ENCODE measurements at regions not wholly inside any gene's neighbourhood (a gene's known extent, or its start where the extent isn't known, plus 50 kb on each side); places are given as distances from the start of the nearest gene placed in this dataset.

GRCh38 chr2:196439760-196440159, 199.8 kb upstream of the CCDC150 start:
- no peak for DNase-seq (ENCODE audit: low read depth)

- no peak for DNase-seq (ENCODE audit: low read depth)
These were observed 199.1 kb upstream of the CCDC150 start for GRCh38 chr2:196440413-196440812.

- no peak for DNase-seq (ENCODE audit: low read depth)
These were observed 198.0 kb upstream of the CCDC150 start for GRCh38 chr2:196441527-196441926.

GRCh38 chr2:196442211-196442610, 197.3 kb upstream of the CCDC150 start:
- no peak for DNase-seq (ENCODE audit: low read depth)

DNA sequence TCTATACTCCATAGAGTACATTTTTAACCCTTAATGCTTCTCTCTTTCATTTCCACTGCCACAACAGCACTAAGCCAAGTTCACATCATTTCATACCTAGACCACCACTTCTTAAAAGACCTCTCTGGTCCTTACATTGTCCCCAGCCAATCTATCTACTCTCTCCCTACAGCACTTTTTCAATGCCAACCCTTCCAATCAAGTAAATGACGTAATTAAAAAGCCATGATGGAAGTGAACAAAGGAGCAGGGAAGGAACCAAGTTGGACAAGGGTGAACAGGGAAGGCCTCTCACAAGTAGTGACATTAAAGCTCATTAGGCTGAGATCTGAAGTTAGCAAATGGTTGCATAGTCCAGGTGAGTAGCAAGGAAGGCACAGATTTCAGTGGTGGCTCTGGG, 195.1 kb upstream of the CCDC150 start:
- no peak for DNase-seq (ENCODE audit: low read depth)

- DNase-seq (ENCODE audit: low read depth): no peak
These were observed 193.5 kb upstream of the CCDC150 start for GRCh38 chr2:196445991-196446390.

DNA sequence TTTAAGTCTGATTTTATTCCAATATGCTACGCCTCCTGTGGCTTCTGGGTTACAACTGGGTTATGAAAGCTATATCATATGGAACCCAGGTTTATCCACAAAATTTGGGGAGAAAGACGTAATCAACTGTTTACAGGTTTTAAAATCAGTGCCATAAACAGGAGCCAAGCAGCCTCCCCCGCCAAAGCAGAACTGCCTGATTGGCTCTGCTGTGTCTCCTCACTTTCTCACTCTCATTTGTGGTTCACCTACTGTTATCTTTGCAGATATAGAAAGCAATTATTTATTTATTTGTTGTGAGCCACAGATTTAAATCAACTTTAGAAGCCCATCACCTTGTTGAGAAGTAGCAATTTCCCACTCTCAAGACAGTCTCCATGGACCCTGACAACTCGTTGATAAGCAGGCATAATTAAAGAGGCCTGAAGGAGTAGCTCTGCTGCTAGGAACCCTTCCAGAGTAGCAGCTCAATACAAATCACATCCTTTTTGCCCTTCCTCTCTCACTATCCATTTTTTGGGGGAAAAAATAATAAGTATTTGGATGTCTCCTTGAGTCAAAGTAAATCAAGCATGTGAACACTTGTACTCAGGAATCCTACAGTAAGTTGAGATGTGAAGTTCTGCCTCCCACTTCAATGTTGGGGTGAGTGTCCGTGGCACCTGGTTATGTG, 191.0 kb upstream of the CCDC150 start:
- DNase-seq (ENCODE audit: low read depth): no peak

DNA sequence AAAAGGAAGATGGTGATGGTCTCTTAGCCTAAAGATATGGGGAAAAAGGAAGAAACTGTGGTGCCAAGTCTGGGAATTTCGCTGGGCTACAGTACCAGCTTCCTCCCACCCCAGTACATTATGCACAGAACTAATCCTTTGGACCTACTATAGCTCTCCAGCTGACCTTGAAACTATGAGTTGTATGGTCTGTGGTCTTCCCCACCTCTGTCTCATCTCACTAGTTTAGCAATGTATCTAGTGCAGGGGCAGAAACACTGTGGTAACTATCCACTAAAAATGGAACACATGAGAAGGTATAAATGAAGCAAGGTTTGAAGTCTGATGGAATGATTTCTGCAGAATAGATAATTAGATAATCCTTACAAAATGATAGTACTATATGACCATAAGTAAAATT, 190.4 kb upstream of the CCDC150 start:
- DNase-seq (ENCODE audit: low read depth): no peak

DNA sequence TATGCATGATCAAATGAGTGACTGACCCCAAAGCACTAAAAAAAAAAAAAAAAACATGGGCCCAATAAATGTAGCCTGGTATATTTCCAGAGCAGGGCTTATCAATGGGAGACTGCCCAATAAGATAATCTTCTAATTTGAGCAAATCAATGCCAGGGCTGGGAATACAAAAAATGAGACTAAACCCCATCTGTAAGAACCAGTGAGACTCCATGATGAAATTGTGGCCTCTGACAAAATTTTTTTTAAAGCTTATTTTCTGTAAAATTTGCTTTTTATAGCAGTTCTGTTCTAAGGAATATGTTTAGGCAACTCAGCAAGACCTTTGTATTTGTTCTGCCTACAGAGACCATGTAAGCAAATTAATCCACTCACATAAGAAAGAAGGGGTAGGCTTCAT, 186.8 kb upstream of the CCDC150 start:
- DNase-seq (ENCODE audit: low read depth): no peak

- peak; percentile 52 for DNase-seq (ENCODE audit: low read depth)
These were observed 185.9 kb upstream of the CCDC150 start for GRCh38 chr2:196453613-196454047.

DNA sequence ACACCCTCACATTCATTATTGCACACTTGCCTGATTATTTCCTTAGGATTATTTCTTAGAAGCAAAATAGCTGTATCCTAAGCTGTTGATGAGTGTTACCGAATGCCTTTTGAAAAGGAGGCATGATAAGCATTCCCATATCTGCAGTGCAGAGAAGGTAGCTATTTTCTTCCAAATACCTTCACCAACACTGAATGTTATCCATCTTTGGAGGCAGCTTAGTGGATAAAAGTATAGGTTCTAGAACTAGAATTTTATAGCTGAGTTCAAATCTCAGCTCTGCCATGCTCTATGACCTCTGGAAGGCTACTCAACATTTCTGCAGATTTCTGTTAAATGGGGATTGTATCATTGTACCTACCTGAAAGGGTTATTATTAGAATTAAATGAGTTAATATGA, 185.0 kb upstream of the CCDC150 start:
- no peak for DNase-seq (ENCODE audit: low read depth)

GRCh38 chr2:196459539-196459938, 180.0 kb upstream of the CCDC150 start:
- peak; percentile 87 for DNase-seq (ENCODE audit: low read depth)

DNA sequence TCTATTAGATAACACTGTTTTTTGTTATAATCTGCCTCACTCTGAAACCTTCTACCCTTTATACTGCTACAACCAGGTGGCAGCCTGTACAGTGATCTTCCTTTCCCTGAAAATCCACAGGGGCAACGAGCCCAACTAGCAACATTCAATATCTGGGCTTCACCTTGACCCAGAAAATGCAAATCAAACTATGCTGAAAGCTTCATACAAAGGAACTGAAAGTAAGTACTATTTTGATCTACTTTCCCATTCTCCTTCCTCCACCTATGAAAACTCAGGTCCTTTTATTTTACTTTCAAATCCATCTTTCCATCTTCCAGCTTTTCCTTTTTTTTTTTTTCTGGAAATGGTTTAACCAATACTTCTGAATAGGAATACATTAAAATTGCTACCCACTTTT, 175.8 kb upstream of the CCDC150 start:
- no peak for DNase-seq (ENCODE audit: low read depth)

DNA sequence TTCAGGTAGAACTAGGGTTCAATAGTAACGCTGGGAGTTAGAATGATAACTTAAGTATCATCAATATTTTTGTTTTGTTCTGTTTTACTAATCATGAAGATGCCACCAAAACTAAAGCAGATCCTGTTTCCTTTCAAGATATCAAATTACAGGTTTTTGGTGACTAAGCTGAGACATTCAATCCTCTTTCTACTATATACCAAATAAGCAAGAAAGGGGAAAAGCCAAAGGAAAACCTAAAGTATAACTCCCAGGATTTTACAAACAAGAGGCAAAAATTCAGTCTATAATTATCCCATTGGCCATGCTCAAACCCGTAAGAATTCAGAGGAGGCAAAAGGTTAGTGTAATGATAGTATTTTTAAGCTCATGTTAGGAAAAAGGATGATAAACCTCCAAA, 175.2 kb upstream of the CCDC150 start:
- no peak for DNase-seq (ENCODE audit: low read depth)

- no peak for DNase-seq (ENCODE audit: low read depth)
These were observed 172.9 kb upstream of the CCDC150 start for GRCh38 chr2:196466581-196466980.

DNA sequence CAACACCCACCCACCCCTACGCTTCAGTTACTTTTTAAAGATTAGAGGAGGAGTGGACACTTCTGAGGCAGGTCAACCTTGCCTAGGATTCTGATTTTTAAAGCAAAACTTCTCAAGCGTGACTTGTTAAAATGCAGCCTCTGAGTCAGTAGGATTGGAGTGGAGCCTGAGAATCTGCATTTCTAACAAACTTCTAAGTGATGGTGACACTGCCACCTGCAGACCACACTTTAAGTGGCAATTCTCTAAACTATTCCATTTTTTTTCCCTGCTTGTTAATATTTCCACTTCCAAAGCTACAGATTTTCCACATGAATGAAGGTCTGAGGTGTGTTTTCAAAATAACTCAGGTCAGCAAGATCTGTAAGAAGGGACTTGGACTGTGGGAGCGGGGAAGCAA, 171.1 kb upstream of the CCDC150 start:
- no peak for DNase-seq (ENCODE audit: low read depth)

DNA sequence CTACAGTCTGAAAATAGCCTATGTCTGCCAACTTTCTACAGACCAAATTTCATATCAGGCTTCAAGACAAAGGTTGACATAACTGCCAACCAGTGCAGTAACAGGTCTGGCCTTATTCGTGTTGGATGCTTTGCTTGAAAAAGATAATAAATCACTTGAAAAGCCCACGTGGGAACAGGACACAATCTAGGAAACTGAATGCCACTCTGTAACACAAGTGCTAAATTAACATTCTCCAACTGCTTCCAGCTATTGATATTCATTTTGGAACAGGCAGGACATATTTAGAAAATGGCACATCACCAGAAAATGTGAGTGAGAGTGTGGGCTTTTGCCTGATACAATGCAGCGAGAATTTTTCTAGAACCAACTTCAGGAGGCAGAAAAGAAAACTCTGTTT, 165.9 kb upstream of the CCDC150 start:
- DNase-seq (ENCODE audit: low read depth): no peak

- no peak for DNase-seq (ENCODE audit: low read depth)
These were observed 163.9 kb upstream of the CCDC150 start for GRCh38 chr2:196475611-196476010.

DNA sequence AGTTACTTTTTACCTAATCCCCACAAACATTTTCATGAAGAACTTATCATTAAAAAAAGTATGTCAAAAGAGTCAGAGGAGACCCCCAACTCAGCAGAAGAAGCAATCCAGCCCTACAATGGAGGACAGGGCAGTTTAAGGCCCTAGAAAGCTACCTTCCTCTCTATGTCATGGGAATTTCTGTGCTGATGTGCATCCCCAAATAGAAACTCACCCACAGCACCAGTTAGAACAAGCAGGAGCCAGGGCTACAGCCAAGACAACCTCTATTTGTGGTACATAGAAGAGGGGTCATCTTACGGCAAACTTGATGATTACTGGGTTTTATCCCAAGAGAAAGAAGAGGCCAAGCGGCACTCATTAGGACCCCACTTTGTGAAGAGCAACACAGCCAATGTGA, 160.9 kb upstream of the CCDC150 start:
- DNase-seq (ENCODE audit: low read depth): no peak

DNA sequence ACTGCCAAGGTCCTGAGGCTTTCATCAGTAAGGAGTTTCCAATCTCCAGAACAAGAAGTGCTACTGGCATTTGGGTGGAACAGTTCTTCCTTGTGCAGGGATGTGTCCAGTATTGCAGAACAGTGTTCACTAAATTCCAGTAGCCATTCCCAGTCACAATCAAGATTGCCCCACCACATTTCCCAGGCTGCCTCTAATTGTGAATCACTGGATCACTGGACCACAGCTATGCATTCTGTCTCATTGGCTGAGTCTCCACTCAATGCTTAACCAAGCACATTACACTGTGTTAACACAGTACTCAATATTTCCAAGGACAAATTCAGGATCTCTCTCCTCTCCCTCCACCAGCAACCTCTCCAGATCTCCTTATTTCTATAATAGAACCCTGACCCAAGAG, 160.2 kb upstream of the CCDC150 start:
- DNase-seq (ENCODE audit: low read depth): peak; percentile 85

DNA sequence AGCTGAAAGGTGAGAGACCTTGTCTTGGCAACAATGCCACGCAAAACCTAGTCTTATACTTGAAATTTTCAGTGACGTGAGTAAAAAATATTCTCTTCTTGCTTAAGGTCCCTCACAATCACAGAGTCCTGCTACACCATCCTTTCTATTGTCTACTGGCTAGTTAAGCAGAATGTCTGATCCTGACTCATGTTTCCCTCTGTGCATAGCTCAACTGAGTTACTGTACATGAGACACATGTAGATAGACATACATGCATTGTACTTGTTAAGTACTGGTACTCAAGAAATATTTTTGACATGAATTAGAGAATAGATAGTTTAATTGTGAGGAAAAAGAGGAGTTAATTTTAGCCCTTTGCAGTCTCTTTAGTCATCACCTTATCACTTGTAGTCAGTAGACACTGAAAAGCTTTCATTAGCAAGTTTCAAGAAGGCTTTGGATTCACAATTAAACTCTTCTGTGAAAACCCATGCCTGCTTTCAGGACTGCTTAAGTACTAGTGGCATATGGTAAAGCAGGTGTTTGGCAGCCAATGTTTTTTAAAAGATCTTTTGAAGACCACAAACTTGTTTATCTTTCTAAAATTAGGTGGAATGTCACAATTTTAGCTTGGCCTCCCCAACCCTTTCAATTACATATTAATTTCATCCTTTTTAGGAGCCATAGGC, 158.7 kb upstream of the CCDC150 start:
- no peak for DNase-seq (ENCODE audit: low read depth)

- DNase-seq (ENCODE audit: low read depth): peak; percentile 80
These were observed 158.2 kb upstream of the CCDC150 start for GRCh38 chr2:196481324-196481697.

DNA sequence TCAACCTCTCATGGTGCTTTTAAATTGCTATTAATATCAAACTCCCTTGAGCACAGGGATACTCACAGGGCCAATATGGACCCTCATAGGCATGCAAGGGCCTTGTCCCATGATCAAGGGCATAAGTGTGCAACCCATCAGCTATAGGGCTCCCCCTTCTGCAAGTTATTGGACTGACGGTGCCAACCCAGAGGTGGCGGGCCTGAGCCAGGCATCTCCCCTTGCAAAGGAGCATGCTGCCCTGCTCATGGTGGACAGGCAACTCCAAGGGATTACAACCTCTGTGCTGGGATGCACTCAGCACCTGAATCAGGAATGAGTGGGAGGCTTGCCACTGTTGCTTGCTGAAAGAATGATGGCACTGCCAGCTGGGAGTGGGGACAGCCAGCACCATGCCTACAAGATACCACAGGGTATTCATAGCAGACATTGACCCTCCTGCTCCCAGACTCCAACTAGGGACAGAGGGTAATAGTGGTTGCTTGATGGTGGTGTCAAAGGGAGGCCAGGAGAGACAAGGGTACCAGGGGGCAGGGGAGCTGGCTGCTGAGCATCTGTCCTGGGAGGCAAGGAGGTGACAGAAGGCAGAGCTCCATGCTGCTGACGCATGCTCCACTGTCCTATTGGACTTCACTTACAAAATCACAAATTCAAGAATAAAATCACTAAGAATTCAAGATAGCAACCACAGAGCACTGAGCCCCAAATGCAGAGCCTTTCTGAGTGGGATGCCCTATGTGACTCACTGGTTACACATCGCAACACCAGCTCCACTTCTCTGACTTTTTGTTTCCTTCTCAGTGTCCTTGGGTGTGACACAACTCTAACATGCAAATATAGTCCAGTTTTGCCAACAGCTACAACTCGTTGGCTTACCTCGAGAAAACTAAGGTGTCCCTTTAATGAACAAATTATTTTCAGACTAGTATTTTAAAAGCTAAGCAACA, 157.1 kb upstream of the CCDC150 start:
- DNase-seq (ENCODE audit: low read depth): peak; percentile 36
